NCI-H2107 (cell line): ENCODE measurements at regions not wholly inside any gene's neighbourhood (a gene's known extent, or its start where the extent isn't known, plus 50 kb on each side); places are given as distances from the start of the nearest gene placed in this dataset.
"Not testable (repeated sequence)": the region's sequence is repeated elsewhere in the genome, so short reads cannot be mapped to it uniquely, and the experiment has no call there.

Experiments used
- DNase-seq: peaks from one replicate; lab custom pipeline; 2025; lab: John Stamatoyannopoulos, UW

DNA sequence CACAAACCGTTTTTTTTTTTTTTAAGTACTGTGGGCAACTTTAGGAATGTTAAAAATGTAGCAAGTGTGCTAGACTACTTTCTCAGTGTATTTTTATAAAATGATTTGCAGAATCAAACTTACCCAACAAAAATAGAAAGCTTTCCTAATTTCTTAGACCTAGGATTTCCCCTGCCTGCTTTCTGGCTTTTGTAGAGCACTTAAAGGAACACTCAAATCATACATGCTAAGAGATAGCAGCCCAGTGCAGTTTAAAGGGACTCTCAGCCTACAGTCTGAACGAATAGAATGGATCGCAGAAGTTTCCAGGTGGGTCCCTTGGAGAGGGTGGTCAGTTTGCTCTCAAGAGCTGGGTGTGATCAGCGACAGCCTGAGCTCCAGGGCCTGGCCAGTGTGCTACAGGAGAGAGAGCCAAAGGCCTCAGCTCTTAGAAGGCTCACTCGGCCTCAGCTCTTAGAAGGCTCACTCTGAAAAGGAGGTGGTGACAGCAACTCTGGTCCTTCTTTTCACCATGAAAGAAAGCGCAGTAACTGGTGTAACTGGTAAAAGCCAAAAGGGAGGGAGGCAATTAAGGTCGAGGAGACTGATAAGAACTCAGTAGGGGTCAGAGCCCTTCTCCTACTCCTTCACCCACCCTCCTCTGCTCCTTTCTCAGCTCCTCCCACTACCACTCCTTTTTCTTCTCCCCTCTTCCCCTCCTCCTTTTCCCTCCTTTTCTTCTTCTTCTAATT lies 142.4 kb downstream of the ZFP64 start:
- DNase-seq = no peak

DNA sequence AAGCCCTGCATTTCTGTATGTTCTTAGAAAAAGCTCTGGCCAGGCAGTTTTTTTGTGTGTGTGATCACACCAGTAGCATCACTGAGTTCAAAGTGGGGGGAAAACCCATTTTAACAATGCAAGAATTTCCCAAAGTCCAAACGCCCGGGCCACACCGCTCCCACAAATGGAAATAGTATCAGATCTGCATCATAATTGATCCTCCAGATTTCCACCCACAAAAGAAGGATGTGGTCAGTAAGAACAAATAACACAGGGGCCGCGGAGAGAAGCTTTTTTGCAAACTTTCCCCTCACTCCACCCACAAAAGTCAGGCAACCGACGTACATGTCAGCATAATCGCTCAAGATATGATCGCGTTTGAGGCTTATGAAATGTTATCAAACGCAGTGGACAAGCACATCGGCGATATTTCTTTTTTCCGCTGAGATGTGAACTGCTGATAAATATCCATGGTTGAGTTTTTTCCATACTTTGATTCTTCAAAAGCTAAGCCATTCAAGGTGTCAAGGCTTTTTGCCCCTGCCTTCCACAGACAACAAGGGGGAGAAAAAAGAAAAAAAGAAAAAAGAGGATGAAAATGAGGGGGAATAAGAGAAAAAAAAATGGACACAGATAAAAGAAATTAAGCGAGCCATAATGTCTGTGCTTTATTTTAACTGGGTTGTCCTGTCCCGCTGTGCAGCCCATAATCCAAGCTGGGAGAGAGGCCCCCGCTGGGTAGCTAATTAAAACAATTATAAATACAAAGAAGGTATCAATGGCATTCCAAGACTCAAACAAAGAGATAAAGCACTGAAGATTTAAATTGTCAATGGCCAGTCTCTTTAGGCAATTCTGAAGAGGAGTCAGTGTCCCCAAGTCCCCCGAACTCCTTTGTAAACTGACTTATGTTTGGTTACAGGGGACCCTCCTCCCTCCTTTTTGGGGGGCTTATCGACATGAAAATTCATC lies 143.5 kb downstream of the ZFP64 start:
- DNase-seq = no peak

DNA sequence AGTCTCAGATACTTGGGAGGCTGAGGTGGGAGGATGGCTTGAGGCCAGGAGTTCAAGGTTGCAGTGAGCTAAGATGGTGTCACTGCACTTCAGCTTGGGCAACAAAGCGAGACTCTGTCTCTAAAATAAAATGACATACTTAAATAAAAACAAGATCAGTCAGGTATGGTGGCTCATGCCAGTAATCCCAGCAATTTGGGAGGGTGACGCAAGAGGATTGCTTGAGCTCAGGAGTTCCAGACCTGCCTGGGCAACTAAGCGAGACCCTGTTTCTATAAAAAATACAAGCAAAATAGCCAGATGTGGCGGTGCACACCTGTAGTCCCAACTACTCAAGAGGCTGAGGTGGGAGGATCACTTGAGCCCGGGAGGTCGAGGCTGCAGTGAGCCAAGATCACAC lies 149.6 kb downstream of the ZFP64 start:
- no peak for DNase-seq

GRCh38 chr20:52039790-52040189 lies 151.8 kb downstream of the ZFP64 start:
- DNase-seq = no peak

GRCh38 chr20:52038632-52039031 lies 152.9 kb downstream of the ZFP64 start:
- DNase-seq = not testable (repeated sequence)

- DNase-seq = no peak
Observed at GRCh38 chr20:52037370-52037769, 154.2 kb downstream of the ZFP64 start.

GRCh38 chr20:52035977-52036376 lies 155.6 kb downstream of the ZFP64 start:
- no peak for DNase-seq

- no peak for DNase-seq
Observed at GRCh38 chr20:52035498-52035897, 156.1 kb downstream of the ZFP64 start.

DNA sequence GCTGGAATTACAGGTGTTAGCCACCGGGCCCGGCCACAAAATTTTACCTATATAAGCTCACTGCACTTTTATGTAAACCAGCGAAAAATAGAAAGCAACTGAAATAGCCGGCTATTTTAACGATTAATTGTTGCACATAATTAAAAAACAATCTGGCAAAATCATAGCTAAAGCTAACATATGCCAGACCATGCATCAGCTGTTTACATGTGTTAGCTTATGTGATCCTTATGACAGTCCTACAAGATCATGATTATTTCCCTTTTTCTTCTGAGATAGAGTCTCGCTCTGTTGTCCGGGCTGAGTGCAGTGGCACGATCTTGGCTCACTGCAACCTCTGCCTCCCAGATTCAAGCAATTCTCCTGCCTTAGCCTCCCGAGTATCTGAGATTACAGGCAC lies 157.0 kb downstream of the ZFP64 start:
- DNase-seq = no peak

DNA sequence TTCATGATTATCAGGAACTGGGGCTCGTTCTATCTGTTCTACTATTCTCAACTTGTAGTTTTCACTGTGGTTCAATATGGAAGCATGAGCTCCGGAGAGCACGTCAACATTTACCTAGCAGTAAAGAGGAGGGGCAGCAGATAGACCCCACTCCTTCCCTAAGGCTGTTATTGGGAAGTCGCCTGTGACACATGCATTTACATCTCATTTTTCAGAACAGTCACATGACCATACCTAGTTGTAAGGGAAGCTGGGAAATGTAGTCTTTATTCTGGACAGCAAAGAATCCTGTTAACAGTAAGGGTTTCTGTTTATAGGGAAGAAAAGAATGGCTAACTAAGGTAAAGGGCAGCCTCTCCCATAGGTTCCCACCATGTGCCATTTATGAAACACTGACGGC lies 158.3 kb downstream of the ZFP64 start:
- no peak for DNase-seq

DNA sequence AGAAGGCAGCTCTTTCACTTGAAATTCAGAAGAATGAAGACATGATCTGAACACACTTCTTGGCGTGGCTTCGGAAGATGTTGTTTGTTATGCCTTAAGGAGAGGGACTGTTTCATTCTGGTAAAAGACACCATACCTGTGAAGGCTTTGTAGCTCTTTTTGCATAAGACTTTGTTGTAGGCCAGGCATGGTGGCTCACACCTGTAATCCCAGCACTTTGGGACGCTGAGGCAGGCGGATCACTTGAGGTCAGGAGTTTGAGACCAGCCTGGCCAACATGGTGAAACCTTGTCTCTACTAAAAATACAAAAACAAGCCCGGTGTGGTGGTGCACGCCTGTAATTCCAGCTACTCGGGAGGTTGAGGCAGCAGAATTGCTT lies 159.3 kb downstream of the ZFP64 start:
- DNase-seq = not testable (repeated sequence)

- DNase-seq = no peak
Observed at GRCh38 chr20:52031563-52032303, 159.8 kb downstream of the ZFP64 start.

GRCh38 chr20:52031206-52031562 lies 160.4 kb downstream of the ZFP64 start:
- DNase-seq = no peak

- DNase-seq = not testable (repeated sequence)
Observed at GRCh38 chr20:52029129-52029528, 162.4 kb downstream of the ZFP64 start.

GRCh38 chr20:52025938-52026337 lies 165.6 kb downstream of the ZFP64 start:
- no peak for DNase-seq

DNA sequence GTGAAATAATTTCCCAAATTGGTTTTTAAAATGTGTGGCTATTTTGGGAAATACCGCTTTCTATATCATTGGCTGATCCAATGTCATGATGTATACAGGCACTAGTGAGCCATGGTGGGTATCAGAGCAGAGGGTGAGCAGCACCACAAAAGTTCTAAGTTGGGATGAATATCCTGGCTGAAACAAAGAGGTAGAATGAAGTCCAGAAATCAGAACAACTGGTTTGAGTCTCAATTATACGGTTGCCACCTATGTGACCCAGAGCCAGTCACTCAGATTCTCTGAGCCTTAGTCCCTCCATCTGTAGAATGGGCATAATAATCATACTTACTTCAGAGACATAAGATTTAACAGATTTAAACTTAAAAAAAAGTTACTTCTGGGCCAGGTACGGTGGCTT lies 172.3 kb downstream of the ZFP64 start:
- DNase-seq = no peak

GRCh38 chr20:52017669-52018317 lies 173.8 kb downstream of the ZFP64 start:
- no peak for DNase-seq

DNA sequence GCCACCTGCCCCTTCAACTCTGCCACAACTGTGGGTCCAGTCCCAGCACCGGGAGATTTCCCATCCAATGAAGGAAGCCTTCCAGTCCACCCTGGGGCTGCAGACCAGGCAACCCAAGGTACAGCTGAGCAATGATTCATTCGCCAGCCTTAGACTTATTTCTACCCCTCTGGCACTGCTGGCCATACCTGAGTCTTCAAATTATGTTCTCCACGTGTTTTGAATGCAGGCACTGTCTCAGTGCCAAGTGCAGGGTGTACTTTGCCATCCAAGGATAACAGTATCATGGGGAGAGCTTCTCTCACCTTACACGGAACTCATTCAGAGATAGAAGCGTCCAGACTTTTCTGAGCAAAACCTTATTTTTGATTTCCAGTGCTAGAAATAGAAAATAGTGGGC lies 175.6 kb downstream of the ZFP64 start:
- no peak for DNase-seq

DNA sequence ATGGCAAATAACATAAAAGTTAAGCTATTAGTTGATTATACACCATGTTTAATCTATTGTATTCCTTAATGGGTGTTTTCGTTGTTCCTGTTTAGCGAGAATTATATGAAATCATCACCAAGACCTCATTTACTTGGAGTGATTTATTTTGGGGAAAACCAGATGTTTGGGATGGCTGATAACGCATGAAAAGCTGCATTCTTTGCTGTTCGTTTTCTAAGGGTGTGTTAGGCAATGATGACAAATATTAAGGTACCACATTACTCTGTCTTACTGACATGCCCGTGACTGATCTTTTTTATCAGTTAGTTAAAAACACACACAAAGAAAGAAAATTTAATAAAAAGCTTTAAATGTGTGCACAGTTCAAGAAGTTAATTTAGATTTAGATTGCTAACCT lies 176.4 kb downstream of the ZFP64 start:
- no peak for DNase-seq

GRCh38 chr20:52012079-52012478 lies 179.5 kb downstream of the ZFP64 start:
- no peak for DNase-seq

DNA sequence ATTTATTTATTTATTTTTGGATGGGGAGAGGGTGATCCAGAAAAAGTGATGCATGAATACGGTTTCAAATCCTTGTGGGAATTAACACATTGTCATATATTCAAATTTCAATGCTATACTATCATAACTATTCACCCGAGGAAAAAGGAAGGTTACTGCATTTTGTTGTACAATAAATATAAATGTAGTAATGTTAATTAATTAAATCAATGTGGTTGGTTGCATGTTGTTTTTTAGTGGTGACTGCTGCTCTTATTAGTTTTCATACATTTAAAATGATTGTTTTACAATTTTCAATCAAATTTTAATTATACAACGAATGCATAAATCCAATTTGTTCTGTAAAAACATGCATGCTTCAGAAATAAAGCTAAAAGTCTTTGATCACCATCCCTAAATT lies 180.5 kb downstream of the ZFP64 start:
- DNase-seq = no peak

GRCh38 chr20:52010541-52010940 lies 181.0 kb downstream of the ZFP64 start:
- no peak for DNase-seq
